ENCODE measurements at regions not wholly inside any gene's neighbourhood (a gene's known extent, or its start where the extent isn't known, plus 50 kb on each side); places are given as distances from the start of the nearest gene placed in this dataset.

GRCh38 chr10:2478656-2479055 is 588.7 kb upstream of the PFKP start:
- TF ChIP-seq MAX (IDR thresholded peaks at IDR 0.05) (no peak), HNF4A (conservative IDR thresholded peaks at IDR 0.05) (no peak), SP1 (IDR thresholded peaks at IDR 0.05) (no peak), GABPA (IDR thresholded peaks at IDR 0.05 in 1 of 2, conservative IDR thresholded peaks at IDR 0.05 in 1 of 2) (no peak)
- TF ChIP-seq, protein P1, sequence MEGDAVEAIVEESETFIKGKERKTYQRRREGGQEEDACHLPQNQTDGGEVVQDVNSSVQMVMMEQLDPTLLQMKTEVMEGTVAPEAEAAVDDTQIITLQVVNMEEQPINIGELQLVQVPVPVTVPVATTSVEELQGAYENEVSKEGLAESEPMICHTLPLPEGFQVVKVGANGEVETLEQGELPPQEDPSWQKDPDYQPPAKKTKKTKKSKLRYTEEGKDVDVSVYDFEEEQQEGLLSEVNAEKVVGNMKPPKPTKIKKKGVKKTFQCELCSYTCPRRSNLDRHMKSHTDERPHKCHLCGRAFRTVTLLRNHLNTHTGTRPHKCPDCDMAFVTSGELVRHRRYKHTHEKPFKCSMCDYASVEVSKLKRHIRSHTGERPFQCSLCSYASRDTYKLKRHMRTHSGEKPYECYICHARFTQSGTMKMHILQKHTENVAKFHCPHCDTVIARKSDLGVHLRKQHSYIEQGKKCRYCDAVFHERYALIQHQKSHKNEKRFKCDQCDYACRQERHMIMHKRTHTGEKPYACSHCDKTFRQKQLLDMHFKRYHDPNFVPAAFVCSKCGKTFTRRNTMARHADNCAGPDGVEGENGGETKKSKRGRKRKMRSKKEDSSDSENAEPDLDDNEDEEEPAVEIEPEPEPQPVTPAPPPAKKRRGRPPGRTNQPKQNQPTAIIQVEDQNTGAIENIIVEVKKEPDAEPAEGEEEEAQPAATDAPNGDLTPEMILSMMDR (IDR thresholded peaks at IDR 0.05; ENCODE audit: low read depth, low read length, missing input control): no peak
